COLO829 (cell line): ENCODE measurements at regions not wholly inside any gene's neighbourhood (a gene's known extent, or its start where the extent isn't known, plus 50 kb on each side); places are given as distances from the start of the nearest gene placed in this dataset.
"Not testable (repeated sequence)": the region's sequence is repeated elsewhere in the genome, so short reads cannot be mapped to it uniquely, and the experiment has no call there.

Experiments used
- DNase-seq: peaks from one replicate; pipeline ENCODE4 v3.0.0; 2012; ENCODE audit warnings: low spot score

- DNase-seq: not testable (repeated sequence)
These were observed 198.8 kb downstream of the USP22 start for GRCh38 chr17:20843799-20844553.

DNA sequence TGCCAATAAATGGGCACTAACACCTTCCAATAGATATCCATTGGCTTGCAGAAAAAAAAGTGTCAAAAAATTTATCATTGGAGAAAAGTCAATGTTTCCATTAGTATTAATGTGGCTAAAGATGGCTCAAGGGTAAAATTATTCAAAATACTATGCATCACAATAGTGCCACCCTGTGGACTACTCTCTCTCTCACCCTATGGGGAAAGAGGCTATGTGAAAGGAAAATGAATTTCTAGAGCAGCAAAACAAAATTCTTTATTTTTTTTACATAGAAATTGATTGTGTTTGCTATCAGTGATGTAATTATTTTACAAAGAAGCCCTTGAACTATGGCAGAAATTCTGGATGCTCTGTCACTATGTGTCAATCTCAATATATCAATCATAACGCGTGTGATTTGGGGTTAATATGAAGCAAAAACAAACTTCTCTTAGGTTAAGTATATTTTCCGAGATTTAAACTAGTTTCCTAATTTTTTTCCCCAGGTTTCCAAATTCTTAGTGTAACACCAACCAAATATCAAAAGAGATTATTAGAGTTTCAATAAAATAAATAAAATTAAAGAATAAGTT is 193.9 kb downstream of the USP22 start:
- not testable (repeated sequence) for DNase-seq

DNA sequence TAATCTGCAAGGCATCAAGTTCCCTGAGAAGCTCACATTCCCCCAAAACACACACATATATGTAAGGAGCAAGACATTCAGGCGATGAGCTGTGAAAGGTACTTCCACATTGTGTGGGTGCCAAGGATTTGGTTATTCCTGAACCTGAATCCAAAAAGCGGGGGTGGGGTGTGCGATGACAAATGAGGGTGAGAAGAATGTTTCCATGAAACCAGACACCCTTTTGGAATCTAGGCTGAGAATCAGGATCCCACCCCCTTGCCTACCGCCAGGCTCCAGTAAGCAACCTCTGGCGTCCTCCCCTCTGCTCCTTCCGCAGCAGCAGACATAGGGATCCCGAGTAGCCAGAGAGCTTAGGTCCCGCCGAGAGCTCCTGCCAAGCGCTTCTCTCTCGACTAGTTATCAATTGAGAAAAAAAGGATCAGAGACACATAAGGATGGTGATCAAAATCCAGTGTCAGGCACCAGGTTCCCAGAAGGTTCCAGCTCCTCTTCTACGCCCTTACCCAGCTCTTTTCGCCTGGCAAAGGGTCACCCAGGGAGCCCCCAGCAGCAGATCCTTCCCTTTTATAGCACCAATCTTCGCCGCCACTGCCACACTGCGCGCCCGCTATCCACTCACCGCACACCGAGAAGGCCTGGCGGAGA is 191.1 kb downstream of the USP22 start:
- DNase-seq: not testable (repeated sequence)

DNA sequence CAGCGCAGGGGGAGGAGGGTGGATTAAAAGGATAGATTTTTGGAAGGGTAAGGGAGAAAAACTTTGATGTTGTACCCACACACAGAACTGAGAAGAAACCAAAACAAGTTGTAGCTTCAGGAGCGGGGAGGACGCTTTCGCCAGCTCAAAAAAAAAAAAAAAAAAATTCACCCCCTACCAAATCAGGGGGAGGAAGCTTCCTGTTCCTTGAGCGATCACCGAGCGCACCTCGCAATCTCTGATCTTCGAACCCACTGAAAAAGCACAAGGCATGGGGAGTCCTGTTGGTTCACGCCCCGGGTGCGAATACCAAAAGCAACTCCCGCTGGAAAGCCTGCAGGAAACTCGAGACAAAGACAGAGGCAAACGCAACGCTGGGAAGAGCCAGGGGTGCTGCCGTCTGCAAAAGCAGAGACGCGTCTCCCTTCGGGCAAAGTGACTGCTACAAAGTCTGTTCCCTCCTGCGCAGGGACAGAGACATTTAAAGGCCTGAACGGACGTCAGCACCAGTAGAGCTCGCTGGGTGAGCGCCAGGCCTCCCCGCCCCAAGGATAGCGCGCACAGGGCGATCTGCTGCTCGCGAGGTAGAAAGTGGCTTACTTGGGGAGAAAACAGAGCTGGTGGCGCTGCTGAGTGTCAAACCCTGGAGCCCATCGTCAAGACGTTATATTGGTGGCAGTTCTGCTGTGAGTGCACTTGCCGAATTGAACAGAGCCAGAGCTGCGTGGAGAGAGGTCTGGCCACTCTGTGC is 190.4 kb downstream of the USP22 start:
- DNase-seq: no peak

DNA sequence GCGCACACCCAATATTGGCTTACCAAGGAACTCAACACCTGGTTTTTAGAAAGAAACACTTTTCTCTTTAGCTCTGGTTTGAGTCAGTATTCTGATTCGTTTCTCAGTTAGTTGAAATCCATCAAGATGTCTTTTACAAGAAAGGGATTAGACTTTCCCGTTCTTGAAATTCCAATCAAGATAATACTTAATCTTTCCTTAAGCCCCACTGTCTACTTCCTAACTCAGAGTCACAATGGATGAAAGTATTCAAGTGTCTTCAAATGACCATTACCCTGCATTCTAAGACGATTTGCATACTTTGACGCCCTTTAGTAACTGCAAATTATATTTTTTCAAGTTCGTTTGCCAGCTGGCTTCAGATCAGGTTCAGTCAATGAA is 189.8 kb downstream of the USP22 start:
- no peak for DNase-seq

- not testable (repeated sequence) for DNase-seq
These were observed 186.8 kb downstream of the USP22 start for GRCh38 chr17:20855910-20856470.

GRCh38 chr17:20866444-20867209 is 176.2 kb downstream of the USP22 start:
- not testable (repeated sequence) for DNase-seq

- DNase-seq: not testable (repeated sequence)
These were observed 175.3 kb downstream of the USP22 start for GRCh38 chr17:20867436-20867937.

DNA sequence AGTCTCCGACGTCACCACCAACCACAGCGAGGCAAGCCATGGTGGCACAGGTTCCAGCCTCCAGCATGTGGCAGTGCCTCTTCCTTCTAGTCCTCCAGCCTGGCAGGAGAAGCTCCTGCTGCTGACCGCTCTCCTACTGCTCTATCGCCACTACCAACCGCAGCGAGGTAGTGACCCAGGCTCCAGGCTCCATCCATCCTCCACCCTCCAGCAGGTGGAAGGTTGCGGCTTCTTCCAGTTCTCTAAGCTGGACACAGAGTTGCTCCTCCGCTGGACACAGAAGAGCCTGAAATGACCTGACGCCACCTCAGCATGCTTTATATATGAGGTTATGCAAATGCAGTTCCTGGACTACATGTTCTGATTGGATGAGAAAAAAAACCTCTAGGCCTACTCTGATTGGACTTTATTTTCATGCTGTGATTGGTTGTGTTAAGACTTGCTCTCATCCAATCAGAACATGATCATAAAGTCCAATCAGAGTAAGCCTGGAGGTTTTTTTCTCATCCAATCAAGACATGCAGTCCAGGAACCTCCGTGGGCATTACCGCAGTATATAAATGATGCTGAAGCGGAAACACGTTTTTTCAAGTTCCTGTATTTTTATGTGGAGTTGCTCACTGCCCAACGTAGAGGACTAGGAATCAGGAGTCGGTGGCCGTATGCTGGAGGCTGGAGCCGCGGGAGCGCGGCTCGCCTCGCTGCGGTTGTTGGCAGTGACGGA is 174.7 kb downstream of the USP22 start:
- DNase-seq: not testable (repeated sequence)

DNA sequence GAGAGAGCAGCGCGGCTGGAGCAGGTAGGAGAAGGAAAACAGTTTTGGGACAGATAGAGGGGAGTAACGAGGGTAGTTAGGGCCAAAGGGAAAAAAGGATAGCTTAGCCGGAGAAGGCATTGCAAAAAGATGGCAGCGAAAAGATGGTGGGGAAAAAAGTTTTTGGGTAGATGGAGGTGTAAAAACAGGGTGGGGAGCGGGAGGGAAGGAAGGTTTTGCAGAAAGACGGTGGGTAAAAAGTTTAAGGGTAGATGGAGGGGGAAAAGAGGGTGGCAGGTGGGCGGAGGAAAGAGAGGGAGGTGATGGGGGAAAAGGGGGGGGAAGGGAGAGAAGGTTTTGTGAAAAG is 174.2 kb downstream of the USP22 start:
- DNase-seq: not testable (repeated sequence)

DNA sequence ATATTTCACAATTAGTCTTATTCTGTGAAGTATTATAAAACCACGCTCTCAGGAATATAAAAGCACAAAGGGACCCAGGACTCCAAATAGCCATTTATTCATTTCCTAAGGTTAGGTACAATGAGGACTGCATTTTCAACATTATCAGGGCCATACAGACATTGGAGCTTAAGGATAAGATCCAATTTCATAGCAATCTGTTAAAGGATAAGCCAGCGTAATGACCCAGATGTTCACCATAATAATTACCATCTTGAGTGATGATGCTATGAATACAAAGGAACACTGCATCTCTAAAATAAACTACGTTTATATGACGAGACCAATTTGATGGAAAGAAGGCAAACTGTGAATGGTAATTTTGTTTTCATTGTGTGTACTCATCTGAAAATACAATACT is 169.6 kb downstream of the USP22 start:
- not testable (repeated sequence) for DNase-seq

DNA sequence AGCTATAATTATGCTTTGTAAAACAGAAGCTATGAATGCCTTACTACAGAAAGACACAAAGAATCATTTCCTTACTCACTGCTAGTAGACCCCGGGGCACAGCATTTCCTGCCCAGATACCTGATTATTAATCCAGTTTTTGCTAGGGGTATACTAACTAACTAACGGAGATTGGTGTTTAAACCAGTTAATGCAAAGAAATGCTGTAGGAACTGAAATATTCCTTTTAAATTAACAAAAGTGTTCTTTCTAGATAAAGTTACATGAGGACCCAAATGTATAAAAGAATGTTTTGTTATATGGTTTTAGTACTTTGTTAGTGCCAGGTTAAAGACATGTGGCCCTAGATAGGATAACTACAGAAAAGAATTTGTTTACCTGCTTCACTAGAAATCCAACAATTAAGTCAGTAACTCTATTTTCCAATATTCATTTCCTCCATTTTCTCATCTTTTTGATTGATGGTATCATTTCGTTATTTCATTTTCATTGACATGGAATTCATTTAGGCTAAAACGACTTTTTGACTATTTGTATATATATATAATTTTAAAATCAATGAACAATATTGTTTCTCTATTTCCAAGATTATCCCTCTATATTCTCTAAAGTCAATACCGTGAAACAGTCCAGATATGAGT is 169.0 kb downstream of the USP22 start:
- not testable (repeated sequence) for DNase-seq

DNA sequence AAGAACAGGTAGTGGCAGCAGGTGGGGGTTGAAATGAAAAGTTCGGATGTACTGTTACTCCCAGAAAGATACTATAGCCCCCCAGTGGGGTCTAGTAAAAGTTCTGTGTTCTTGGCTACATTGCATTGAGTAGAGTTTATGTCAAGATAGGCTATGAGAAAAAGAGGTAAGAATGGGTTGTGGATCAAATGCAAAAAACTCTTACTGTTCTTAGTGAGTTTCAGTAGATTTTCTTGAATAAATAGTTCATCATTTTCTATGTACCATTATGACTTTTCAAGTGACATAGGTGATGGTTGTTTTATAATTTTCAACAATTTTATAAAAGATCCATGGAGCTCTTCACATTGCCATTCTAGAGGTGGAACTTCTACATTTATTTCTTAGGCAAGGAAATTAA is 165.4 kb downstream of the USP22 start:
- not testable (repeated sequence) for DNase-seq

DNA sequence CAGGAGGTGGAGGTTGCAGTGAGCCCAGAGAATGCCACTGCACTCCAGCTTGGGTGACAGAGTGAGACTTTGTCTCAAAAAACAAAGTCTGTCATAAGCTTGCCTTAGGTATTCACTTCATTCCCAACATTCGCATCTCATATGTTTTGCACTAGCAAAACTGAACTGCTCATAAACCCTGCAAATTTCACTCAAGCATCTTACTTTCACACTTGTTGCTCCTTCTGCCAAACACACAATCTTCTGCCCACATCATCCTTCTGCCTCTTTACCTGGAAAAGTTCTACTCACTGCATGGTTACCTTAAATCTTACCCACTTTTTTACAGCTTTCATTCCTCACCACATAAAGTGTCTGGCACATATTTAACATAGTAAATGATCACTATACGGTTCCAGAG is 152.5 kb downstream of the USP22 start:
- DNase-seq: no peak

DNA sequence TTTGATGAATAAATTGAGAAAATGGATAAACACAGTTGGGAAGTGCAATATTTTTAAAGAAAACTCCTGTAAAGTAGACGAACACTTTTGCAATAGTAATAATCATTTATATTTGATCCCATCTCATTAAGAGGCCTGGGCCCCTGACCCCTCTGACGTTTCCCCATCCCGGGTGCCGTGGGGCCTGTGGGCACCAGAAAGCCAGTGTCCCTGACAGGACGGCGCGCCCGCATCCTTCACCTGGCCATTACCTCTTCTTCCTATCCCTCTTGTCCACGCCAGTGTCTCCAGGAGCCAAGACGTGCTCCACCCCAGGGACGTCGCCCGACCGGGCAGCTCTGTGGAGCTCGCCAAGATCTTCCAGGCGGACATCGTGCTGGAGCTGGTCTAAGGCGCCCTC is 147.4 kb downstream of the USP22 start:
- not testable (repeated sequence) for DNase-seq

DNA sequence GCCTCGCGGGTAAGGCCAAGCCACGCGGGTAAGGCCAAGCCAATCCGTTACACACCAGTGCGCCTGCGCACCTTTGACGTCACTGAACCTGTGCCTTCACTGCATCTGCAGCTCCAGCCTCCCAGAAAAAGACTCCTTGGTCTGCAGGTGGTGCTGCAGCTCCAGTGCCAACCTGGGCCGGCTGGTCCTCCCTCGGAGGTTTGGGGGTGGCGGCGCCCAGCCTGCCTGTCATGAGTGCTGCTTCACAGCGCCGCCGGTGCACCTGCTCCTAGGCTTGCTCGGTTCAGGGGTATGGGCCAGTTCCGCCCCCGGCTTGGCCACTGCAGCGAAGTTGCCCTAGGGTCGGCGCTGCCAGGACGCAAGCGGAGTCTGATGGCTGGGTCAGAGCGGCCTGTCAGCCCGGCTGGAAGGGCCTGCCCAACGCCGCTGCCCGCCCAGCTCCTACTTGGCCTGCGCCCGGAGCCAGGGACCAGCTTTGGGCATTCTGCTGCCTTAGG is 146.6 kb downstream of the USP22 start:
- DNase-seq: no peak

- not testable (repeated sequence) for DNase-seq
These were observed 144.1 kb downstream of the USP22 start for GRCh38 chr17:20898726-20899125.

DNA sequence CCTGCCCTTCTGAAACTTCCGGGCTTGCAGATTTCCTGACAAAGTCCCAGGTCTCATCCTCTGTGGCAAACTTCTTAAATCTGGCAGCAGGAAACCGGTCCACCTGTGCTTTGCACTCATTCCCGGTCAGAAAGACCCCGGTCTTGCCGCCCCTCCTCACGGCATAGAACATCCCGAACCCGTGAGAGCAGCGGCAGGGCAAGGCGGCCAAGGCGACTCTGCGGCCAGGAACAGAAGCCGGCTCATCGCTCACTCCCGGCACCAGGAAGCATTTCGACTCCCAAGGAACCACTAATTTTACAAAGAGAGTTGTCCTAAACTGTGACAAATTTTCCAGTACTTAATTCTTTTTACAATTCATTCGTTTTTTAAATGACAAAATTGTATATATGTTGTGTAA is 140.3 kb downstream of the USP22 start:
- DNase-seq: not testable (repeated sequence)

- not testable (repeated sequence) for DNase-seq
These were observed 139.3 kb downstream of the USP22 start for GRCh38 chr17:20903549-20903948.
